Neural cell (in vitro differentiated cells): ENCODE measurements at regions not wholly inside any gene's neighbourhood (a gene's known extent, or its start where the extent isn't known, plus 50 kb on each side); places are given as distances from the start of the nearest gene placed in this dataset.

Source experiments
- CTCF ChIP-seq: fragments of 450-650 bp; IDR thresholded peaks from 2 replicates; pipeline ENCODE4 v1.5.1; 2014; ENCODE audit warnings: antibody characterized with exemption, mild to moderate bottlenecking, moderate library complexity; ENCODE audit not compliant: poor library complexity, severe bottlenecking
- EP300 ChIP-seq: fragments of 450-650 bp; conservative IDR thresholded peaks from 2 replicates; pipeline ENCODE4 v1.6.1; 2014; ENCODE audit warnings: antibody characterized with exemption, mild to moderate bottlenecking, moderate library complexity; ENCODE audit not compliant: poor library complexity, severe bottlenecking
- MXI1 ChIP-seq: fragments of 450-650 bp; conservative IDR thresholded peaks from 2 replicates; pipeline ENCODE4 v1.6.1; 2014; ENCODE audit warnings: antibody characterized with exemption, mild to moderate bottlenecking; ENCODE audit not compliant: poor library complexity, severe bottlenecking
- POLR2AphosphoS5 ChIP-seq: IDR thresholded peaks from 2 replicates; pipeline ENCODE4 v1.6.1; 2012
- REST ChIP-seq: IDR thresholded peaks from 2 replicates; pipeline ENCODE4 v1.6.1; 2012; ENCODE audit warnings: borderline replicate concordance
- SMC3 ChIP-seq: fragments of 450-650 bp; conservative IDR thresholded peaks from 2 replicates; pipeline ENCODE4 v1.6.1; 2014; ENCODE audit warnings: antibody characterized with exemption, mild to moderate bottlenecking, moderate library complexity; ENCODE audit not compliant: poor library complexity

GRCh38 chrX:122880952-122881351, 303.1 kb upstream of the GRIA3 start:
- TF ChIP-seq POLR2AphosphoS5 (no peak), MXI1 (no peak), CTCF (no peak), REST (no peak), SMC3 (no peak), EP300 (no peak)
